A549 (cell line): ENCODE measurements at regions not wholly inside any gene's neighbourhood (a gene's known extent, or its start where the extent isn't known, plus 50 kb on each side); places are given as distances from the start of the nearest gene placed in this dataset.

Experiments used
- ATAC-seq, 2 experiments: fragments of 200-7000 bp in 1 of 2; fragments of >200 bp in 1 of 2; cut with Nextera tagmentation in 1 of 2; cut with Tn5 transposase in 1 of 2; 3 replicates each; pipeline versions ENCODE4 v1.8.0 to v1.9.1; 2018 to 2020; ENCODE audit warnings: mild to moderate bottlenecking in 1 of 2, moderate library complexity in 1 of 2
- CTCF ChIA-PET: fragments of 300-600 bp; sonication (Branson Sonifier 250); formaldehyde crosslinking; extraction: SDS; loops from one replicate; lab custom pipeline; 2021; ENCODE audit warnings: antibody characterized with exemption, inconsistent platforms; lab: Yijun Ruan, JAX
- POLR2A ChIA-PET: fragments of 350-600 bp; formaldehyde crosslinking; extraction: SDS; loops from one replicate; lab custom pipeline; 2021; ENCODE audit warnings: antibody characterized with exemption, inconsistent platforms; lab: Yijun Ruan, JAX
- DNase-seq, 2 experiments: peaks; one replicate each; pipeline versions ENCODE4 v3.0.0 to v3.0.0-alpha.2; 2011 to 2016; ENCODE audit warnings: low read depth in 1 of 2, low spot score in 1 of 2
- FAIRE-seq: peaks from 2 replicates; lab custom pipeline; 2011; peaks lifted over from hg19 to GRCh38; lab: Jason Lieb, UNC
- H3K27ac ChIP-seq, 2 experiments: fragments of >200 bp; sonication (Bioruptor Twin); formaldehyde crosslinking; 3 replicates each; pipeline ENCODE4 v1.5.1; 2016 to 2017
- H3K4me1 ChIP-seq: fragments of >200 bp; sonication (Bioruptor Twin); formaldehyde crosslinking; 3 replicates; pipeline ENCODE4 v1.6.1; 2016
- H3K4me2 ChIP-seq: fragments of >200 bp; sonication (Bioruptor Twin); formaldehyde crosslinking; 3 replicates; pipeline ENCODE4 v1.6.1; 2016
- H3K4me3 ChIP-seq: fragments of >200 bp; sonication (Bioruptor Twin); formaldehyde crosslinking; 3 replicates; pipeline ENCODE4 v1.5.1; 2016
- H3K9me3 ChIP-seq: fragments of >200 bp; sonication (Bioruptor Twin); formaldehyde crosslinking; 3 replicates; pipeline ENCODE4 v1.6.1; 2016
- BCL3 ChIP-seq: fragments of >200 bp; sonication (Bioruptor Twin); formaldehyde crosslinking; IDR thresholded peaks from 3 replicates; pipeline ENCODE4 v1.6.1; 2016
- BHLHE40 ChIP-seq: IDR thresholded peaks from 2 replicates; pipeline ENCODE4 v1.6.1; 2012; ENCODE audit warnings: low read depth, low read length, inconsistent platforms
- CBX8 ChIP-seq: fragments of 200-600 bp; sonication (generic); IDR thresholded peaks from 2 replicates; pipeline ENCODE4 v1.6.1; 2016
- CHD2 ChIP-seq: fragments of 150-350 bp; IDR thresholded peaks from 2 replicates; pipeline ENCODE4 v1.6.1; 2014; ENCODE audit warnings: low read length; ENCODE audit not compliant: partially characterized antibody
- CHD4 ChIP-seq: fragments of 200-600 bp; sonication (generic); IDR thresholded peaks from 2 replicates; pipeline ENCODE4 v1.6.1; 2016; ENCODE audit warnings: antibody characterized with exemption, mild to moderate bottlenecking, borderline replicate concordance
- EHF ChIP-seq: fragments of 250-450 bp; sonication (Bioruptor Pico); IDR thresholded peaks from 2 replicates; pipeline ENCODE4 v1.5.0; 2020; ENCODE audit warnings: mild to moderate bottlenecking
- EP300 ChIP-seq, 2 experiments: fragments of >200 bp; sonication (Bioruptor Twin); formaldehyde crosslinking; IDR thresholded peaks; 2 replicates in 1 of 2; 3 replicates in 1 of 2; pipeline ENCODE4 v1.6.1; 2016 to 2017
- FOSL2 ChIP-seq, 2 experiments: fragments of 450-650 bp in 1 of 2; fragments of >200 bp in 1 of 2; sonication (Bioruptor Twin) in 1 of 2; formaldehyde crosslinking; IDR thresholded peaks; 2 replicates each; pipeline versions ENCODE4 v1.5.0 to v1.6.1; 2016 to 2020; ENCODE audit warnings: mild to moderate bottlenecking in 1 of 2, moderate library complexity in 1 of 2
- GATA3 ChIP-seq: IDR thresholded peaks from 2 replicates; pipeline ENCODE4 v1.6.1; 2012; ENCODE audit warnings: borderline replicate concordance
- HEYL ChIP-seq: fragments of 250-450 bp; sonication (Bioruptor Pico); IDR thresholded peaks from 2 replicates; pipeline ENCODE4 v1.8.0; 2021; ENCODE audit warnings: mild to moderate bottlenecking, moderate library complexity
- HMGXB4 ChIP-seq: fragments of 250-450 bp; sonication (Bioruptor Pico); IDR thresholded peaks from 2 replicates; pipeline ENCODE4 v1.5.0; 2021; ENCODE audit warnings: mild to moderate bottlenecking, moderate library complexity, borderline replicate concordance
- JUN ChIP-seq, 2 experiments: fragments of >200 bp; sonication (Bioruptor Twin); formaldehyde crosslinking; IDR thresholded peaks; 2 replicates in 1 of 2; 3 replicates in 1 of 2; pipeline ENCODE4 v1.6.1; 2016 to 2017
- JUNB ChIP-seq: fragments of >200 bp; sonication (Bioruptor Twin); formaldehyde crosslinking; IDR thresholded peaks from 2 replicates; pipeline ENCODE4 v1.6.1; 2016
- KDM1A ChIP-seq: fragments of 200-600 bp; sonication (generic); IDR thresholded peaks from 2 replicates; pipeline ENCODE4 v1.6.1; 2016; ENCODE audit warnings: low read depth, mild to moderate bottlenecking
- NFE2L2 ChIP-seq: fragments of 150-350 bp; conservative IDR thresholded peaks from 2 replicates; pipeline ENCODE4 v1.6.1; 2014; ENCODE audit warnings: low read length
- NR3C1 ChIP-seq: fragments of >200 bp; sonication (Bioruptor Twin); formaldehyde crosslinking; IDR thresholded peaks from 3 replicates; pipeline ENCODE4 v1.6.1; 2017
- PHF8 ChIP-seq: fragments of 200-600 bp; sonication (generic); IDR thresholded peaks from 2 replicates; pipeline ENCODE4 v1.6.1; 2016; ENCODE audit warnings: low read depth, mild to moderate bottlenecking, antibody characterized with exemption, moderate library complexity, borderline replicate concordance
- POLR2A ChIP-seq: IDR thresholded peaks from 2 replicates; pipeline ENCODE4 v1.6.1; 2012; ENCODE audit warnings: mild to moderate bottlenecking, low read length
- RARB ChIP-seq: fragments of 250-450 bp; sonication (Bioruptor Pico); IDR thresholded peaks from 2 replicates; pipeline ENCODE4 v1.8.0; 2021; ENCODE audit warnings: mild to moderate bottlenecking, moderate library complexity
- REST ChIP-seq: fragments of 200-600 bp; sonication (generic); IDR thresholded peaks from 2 replicates; pipeline ENCODE4 v1.6.1; 2016; ENCODE audit warnings: antibody characterized with exemption, mild to moderate bottlenecking, moderate library complexity
- RFX5 ChIP-seq: fragments of 450-650 bp; IDR thresholded peaks from 2 replicates; pipeline ENCODE4 v1.7.1; 2014; ENCODE audit warnings: antibody characterized with exemption, mild to moderate bottlenecking, moderate library complexity
- SMC3 ChIP-seq: fragments of >200 bp; sonication (Bioruptor Twin); formaldehyde crosslinking; IDR thresholded peaks from 3 replicates; pipeline ENCODE4 v1.6.1; 2018; ENCODE audit warnings: inconsistent platforms
- TFCP2L1 ChIP-seq: fragments of 250-450 bp; sonication (Bioruptor Pico); IDR thresholded peaks from 2 replicates; pipeline ENCODE4 v1.5.0; 2021; ENCODE audit warnings: mild to moderate bottlenecking
- TP53 ChIP-seq: fragments of 250-450 bp; sonication (Bioruptor Pico); IDR thresholded peaks from 2 replicates; pipeline ENCODE4 v1.5.0; 2021; ENCODE audit warnings: mild to moderate bottlenecking, moderate library complexity
- USF2 ChIP-seq: fragments of 450-650 bp; IDR thresholded peaks from 2 replicates; pipeline ENCODE4 v1.6.1; 2014; ENCODE audit warnings: antibody characterized with exemption
- ZC3H11A ChIP-seq: fragments of 450-650 bp; IDR thresholded peaks from 2 replicates; pipeline ENCODE4 v1.6.1; 2014; ENCODE audit warnings: antibody characterized with exemption, mild to moderate bottlenecking
- ZNF302 ChIP-seq: fragments of 250-450 bp; sonication (Bioruptor Pico); IDR thresholded peaks from 2 replicates; pipeline ENCODE4 v1.9.0; 2021; ENCODE audit warnings: inconsistent platforms, mild to moderate bottlenecking, moderate library complexity
- ZSCAN20 ChIP-seq: fragments of 250-450 bp; sonication (Bioruptor Pico); IDR thresholded peaks from 2 replicates; pipeline ENCODE4 v1.8.0; 2022; ENCODE audit warnings: mild to moderate bottlenecking, moderate library complexity
- WGBS: methylation state at CpG from one replicate; pipeline ENCODE4 v1.1.6; 2017; ENCODE audit errors: missing lambda C conversion rate; 5-methylcytosine and 5-hydroxymethylcytosine counted together
- TF ChIP-seq, protein P1 (sequence below): fragments of 250-450 bp; sonication (Bioruptor Pico); IDR thresholded peaks from 2 replicates; pipeline ENCODE4 v1.5.0; 2020; ENCODE audit warnings: low read depth, mild to moderate bottlenecking, moderate library complexity
- TF ChIP-seq, protein P2 (sequence below): IDR thresholded peaks from 2 replicates; pipeline ENCODE4 v1.6.1; 2012
- TF ChIP-seq, protein P3 (sequence below): IDR thresholded peaks from 2 replicates; pipeline ENCODE4 v1.6.1; 2012

DNA sequence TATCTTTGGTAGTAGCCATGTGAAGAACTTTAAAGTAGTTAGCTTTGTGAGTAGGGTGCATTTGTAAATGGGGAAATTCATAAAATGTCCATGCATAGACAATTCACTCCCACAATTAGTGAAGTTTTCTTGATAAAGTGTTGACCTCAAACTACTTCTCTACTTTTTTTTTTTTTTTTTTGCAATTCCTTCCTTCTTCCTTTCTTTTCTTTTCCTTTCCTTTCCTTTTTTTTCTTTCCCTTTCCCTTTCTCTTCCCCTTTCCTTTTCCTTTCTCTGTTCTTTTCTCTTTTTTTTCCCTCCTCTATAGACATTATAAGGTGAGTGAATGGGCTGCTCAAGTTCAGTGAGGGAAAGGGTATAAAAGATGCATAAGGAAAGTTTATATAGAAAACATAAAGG, 184.2 kb downstream of the PTEN start:
- Histone ChIP-seq H3K27ac (no peak overlapping the region), H3K4me3 (no peak overlapping the region), H3K9me3 (no peaks in the 10 kb centered on the region), H3K4me2 (no peak overlapping the region), H3K4me1 (no peaks in the 10 kb centered on the region)
- FAIRE-seq (no peak), ATAC-seq (no peak), DNase-seq (no peak)
- CTCF ChIA-PET, result no interaction called here
- POLR2A ChIA-PET, result no interaction called here
- TF ChIP-seq CHD2 (no peak), ZC3H11A (no peak), FOSL2 (IDR thresholded peaks at IDR 0.05) (no peak), FOSL2 (CRISPR knock-in tag; IDR thresholded peaks at IDR 0.05) (no peak), RFX5 (no peak), JUNB (no peak), ZNF302 (no peak), HEYL (CRISPR knock-in tag) (no peak), BHLHE40 (no peak), PHF8 (no peak), JUN (IDR thresholded peaks at IDR 0.05) (no peak), BCL3 (no peak), GATA3 (no peak), EHF (CRISPR knock-in tag) (no peak), HMGXB4 (no peak), NR3C1 (no peak), SMC3 (no peak), ZSCAN20 (no peak)
- TF ChIP-seq, protein P1, sequence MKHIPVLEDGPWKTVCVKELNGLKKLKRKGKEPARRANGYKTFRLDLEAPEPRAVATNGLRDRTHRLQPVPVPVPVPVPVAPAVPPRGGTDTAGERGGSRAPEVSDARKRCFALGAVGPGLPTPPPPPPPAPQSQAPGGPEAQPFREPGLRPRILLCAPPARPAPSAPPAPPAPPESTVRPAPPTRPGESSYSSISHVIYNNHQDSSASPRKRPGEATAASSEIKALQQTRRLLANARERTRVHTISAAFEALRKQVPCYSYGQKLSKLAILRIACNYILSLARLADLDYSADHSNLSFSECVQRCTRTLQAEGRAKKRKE (CRISPR knock-in tag), result no peak
- TF ChIP-seq, protein P2, sequence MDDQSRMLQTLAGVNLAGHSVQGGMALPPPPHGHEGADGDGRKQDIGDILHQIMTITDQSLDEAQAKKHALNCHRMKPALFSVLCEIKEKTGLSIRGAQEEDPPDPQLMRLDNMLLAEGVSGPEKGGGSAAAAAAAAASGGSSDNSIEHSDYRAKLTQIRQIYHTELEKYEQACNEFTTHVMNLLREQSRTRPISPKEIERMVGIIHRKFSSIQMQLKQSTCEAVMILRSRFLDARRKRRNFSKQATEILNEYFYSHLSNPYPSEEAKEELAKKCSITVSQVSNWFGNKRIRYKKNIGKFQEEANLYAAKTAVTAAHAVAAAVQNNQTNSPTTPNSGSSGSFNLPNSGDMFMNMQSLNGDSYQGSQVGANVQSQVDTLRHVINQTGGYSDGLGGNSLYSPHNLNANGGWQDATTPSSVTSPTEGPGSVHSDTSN, result no peak
- TF ChIP-seq, protein P3, sequence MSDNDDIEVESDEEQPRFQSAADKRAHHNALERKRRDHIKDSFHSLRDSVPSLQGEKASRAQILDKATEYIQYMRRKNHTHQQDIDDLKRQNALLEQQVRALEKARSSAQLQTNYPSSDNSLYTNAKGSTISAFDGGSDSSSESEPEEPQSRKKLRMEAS, result no peak

- no peak for ATAC-seq
- CTCF ChIA-PET, result interaction anchor here (0.7 kb wide), 1 partner anchor 11 kb away, joined by 3 read pairs; no protein-coding TSS in a partner anchor
- H3K27ac ChIP-seq, result no peak overlapping the region
- no peak overlapping the region for H3K4me3 ChIP-seq
- no peak for FAIRE-seq
- no peaks in the 10 kb centered on the region for H3K4me1 ChIP-seq
- POLR2A ChIA-PET, result no interaction called here
- no peak overlapping the region for H3K4me2 ChIP-seq
- H3K9me3 ChIP-seq, result no peaks in the 10 kb centered on the region
- 86% methylated on average over 1 of the region's 1 CpG for WGBS
- DNase-seq, result no peak
- TF ChIP-seq NFE2L2, result no peak
- TF ChIP-seq TFCP2L1 (CRISPR knock-in tag), result no peak
- TF ChIP-seq GATA3, result no peak
- no peak for TF ChIP-seq CBX8
- TF ChIP-seq CHD2, result no peak
- no peak for TF ChIP-seq ZNF302
- TF ChIP-seq, protein P1 (CRISPR knock-in tag), result no peak
- no peak for TF ChIP-seq KDM1A
- TF ChIP-seq REST, result no peak
- TF ChIP-seq TP53, result no peak
- TF ChIP-seq CHD4, result no peak
- no peak for TF ChIP-seq RARB (CRISPR knock-in tag)
- TF ChIP-seq EP300 (IDR thresholded peaks at IDR 0.05), result no peak
- no peak for TF ChIP-seq SMC3
- TF ChIP-seq USF2, result no peak
- no peak for TF ChIP-seq POLR2A
- no peak for TF ChIP-seq PHF8
Measured at GRCh38 chr10:88048312-88048711, 184.9 kb downstream of the PTEN start.
